ENCODE measurements at regions not wholly inside any gene's neighbourhood (a gene's known extent, or its start where the extent isn't known, plus 50 kb on each side); places are given as distances from the start of the nearest gene placed in this dataset.

DNA sequence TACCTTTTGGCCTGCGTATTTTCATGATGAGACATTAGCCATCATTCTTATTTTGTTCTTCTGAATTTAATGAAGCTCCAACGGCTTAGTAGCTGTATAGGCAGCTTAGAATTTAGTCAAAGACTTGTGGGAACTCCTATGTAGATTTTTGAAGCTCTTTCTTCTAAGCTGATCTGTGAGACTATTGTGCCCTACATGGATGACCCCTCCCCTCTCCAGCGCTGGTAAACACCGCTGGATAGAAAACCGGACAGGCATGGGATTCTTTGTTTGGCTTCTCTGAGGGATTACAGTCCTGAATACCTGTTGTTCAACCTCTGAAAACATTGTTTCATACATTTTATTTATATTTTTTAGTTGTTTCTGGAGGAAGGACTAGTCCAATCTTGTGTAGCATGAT, 1353.4 kb downstream of the GRIK2 start:
- TF ChIP-seq FOXA1 (IDR thresholded peaks at IDR 0.05) (no peak), SP1 (IDR thresholded peaks at IDR 0.05) (no peak)
